HCT116 (cell line): ENCODE measurements at regions not wholly inside any gene's neighbourhood (a gene's known extent, or its start where the extent isn't known, plus 50 kb on each side); places are given as distances from the start of the nearest gene placed in this dataset.

Source experiments
- ATAC-seq: fragments of 200-7000 bp; cut with Tn5 transposase; 2 replicates; pipeline ENCODE4 v1.9.1; 2020; ENCODE audit warnings: mild to moderate bottlenecking, moderate library complexity
- BruUV-seq: library from RNA; stranded (reverse); fragments of 400-500 nt; replicated peaks from 2 replicates; lab custom pipeline; 2021; lab: Mats Ljungman, UMichigan
- CTCF ChIA-PET: fragments of 300-600 bp; sonication (Branson Sonifier 250); formaldehyde crosslinking; loops from one replicate; lab custom pipeline; 2021; ENCODE audit warnings: antibody characterized with exemption; lab: Charles Lee
- POLR2A ChIA-PET: fragments of 300-600, 350-600 bp; sonication (Branson Sonifier 250); formaldehyde crosslinking; loops from one replicate; lab custom pipeline; 2021; ENCODE audit warnings: antibody characterized with exemption; lab: Charles Lee
- RAD21 ChIA-PET, 2 experiments: fragments of 300-600 bp; sonication (Branson Sonifier 250); formaldehyde crosslinking; loops; one replicate each; lab custom pipeline; 2023; ENCODE audit warnings: low total read pairs in 2 of 2; ENCODE audit not compliant: uncharacterized antibody in 2 of 2, unreplicated experiment in 2 of 2, low non-redundant PET in 1 of 2; lab: Charles Lee
- DNase-seq: peaks from one replicate; pipeline ENCODE4 v3.0.0-alpha.2; 2010; ENCODE audit warnings: low read depth, low spot score
- H2AFZ ChIP-seq: fragments of 200-600 bp; shearing (Covaris generic), sonication (generic); 2 replicates; pipeline ENCODE4 v1.6.1; 2017; ENCODE audit warnings: low read depth, mixed run types, mixed read lengths, antibody characterized with exemption, low read length; ENCODE audit not compliant: poor library complexity, severe bottlenecking
- H3K27ac ChIP-seq: 2 replicates; pipeline ENCODE4 v1.5.1; 2012; ENCODE audit warnings: low read depth, low read length
- H3K27me3 ChIP-seq: fragments of 200-600 bp; sonication (generic); 2 replicates; pipeline ENCODE4 v1.6.1; 2016; ENCODE audit warnings: mixed run types, low read length, mixed read lengths; ENCODE audit not compliant: insufficient read depth
- H3K36me3 ChIP-seq, 2 experiments: fragments of 200-500 bp in 1 of 2; fragments of 200-600 bp in 1 of 2; sonication (Bioruptor generic) in 1 of 2; sonication (generic) in 1 of 2; 2 replicates each; pipeline versions ENCODE4 v1.5.1 to v1.6.1; 2014 to 2016; ENCODE audit warnings: low read length in 2 of 2, inconsistent platforms in 1 of 2, mixed read lengths in 1 of 2, mixed run types in 1 of 2; ENCODE audit not compliant: insufficient read depth in 2 of 2, control insufficient read depth in 1 of 2
- H3K4me1 ChIP-seq, 2 experiments: fragments of 200-600 bp in 1 of 2; sonication (generic) in 1 of 2; 2 replicates each; pipeline versions ENCODE4 v1.5.1 to v1.6.1; 2012 to 2017; ENCODE audit warnings: low read length in 2 of 2, inconsistent platforms in 1 of 2, mild to moderate bottlenecking in 1 of 2, mixed read lengths in 1 of 2, mixed run types in 1 of 2, moderate library complexity in 1 of 2; ENCODE audit not compliant: insufficient read depth in 2 of 2, control insufficient read depth in 1 of 2
- H3K4me2 ChIP-seq: fragments of 200-600 bp; sonication (generic); 2 replicates; pipeline ENCODE4 v1.6.1; 2017; ENCODE audit warnings: mixed run types, low read length, mixed read lengths
- H3K4me3 ChIP-seq, 2 experiments: fragments of 200-600 bp in 1 of 2; sonication (generic) in 1 of 2; replicated peaks in 1 of 2; 2 replicates each; pipeline ENCODE4 v1.5.1; 2011 to 2016; ENCODE audit warnings: low read length in 2 of 2, control low read depth in 1 of 2, low read depth in 1 of 2, mild to moderate bottlenecking in 1 of 2, mixed read lengths in 1 of 2, mixed run types in 1 of 2
- H3K79me2 ChIP-seq: fragments of 200-600 bp; sonication (generic); 2 replicates; pipeline ENCODE4 v1.6.1; 2017; ENCODE audit warnings: mild to moderate bottlenecking, mixed run types, low read length, moderate library complexity, mixed read lengths; ENCODE audit not compliant: insufficient read depth
- H3K9ac ChIP-seq: fragments of 200-600 bp; sonication (generic); 2 replicates; pipeline ENCODE4 v1.6.1; 2016; ENCODE audit warnings: low read length, mixed read lengths
- H3K9me2 ChIP-seq: fragments of 200-600 bp; sonication (generic), shearing (Covaris generic); 2 replicates; pipeline ENCODE4 v1.6.1; 2017; ENCODE audit warnings: mixed run types, mild to moderate bottlenecking, moderate library complexity; ENCODE audit not compliant: insufficient read depth
- H3K9me3 ChIP-seq, 2 experiments: fragments of 200-500 bp in 1 of 2; fragments of 200-600 bp in 1 of 2; sonication (Bioruptor generic) in 1 of 2; sonication (generic) in 1 of 2; 2 replicates each; pipeline ENCODE4 v1.6.1; 2014 to 2017; ENCODE audit warnings: low read length in 2 of 2, mixed read lengths in 2 of 2, inconsistent platforms in 1 of 2, low read depth in 1 of 2, mild to moderate bottlenecking in 1 of 2, mixed run types in 1 of 2, moderate library complexity in 1 of 2; ENCODE audit not compliant: control insufficient read depth in 1 of 2, insufficient read depth in 1 of 2
- H4K20me1 ChIP-seq: fragments of 200-600 bp; sonication (generic), shearing (Covaris generic); 2 replicates; pipeline ENCODE4 v1.6.1; 2017; ENCODE audit warnings: mixed run types, mild to moderate bottlenecking, moderate library complexity; ENCODE audit not compliant: insufficient read depth
- CEBPB ChIP-seq: IDR thresholded peaks from 2 replicates; pipeline ENCODE4 v1.6.1; 2012; ENCODE audit warnings: low read depth
- POLR2AphosphoS5 ChIP-seq: IDR thresholded peaks from 2 replicates; pipeline ENCODE4 v1.6.1; 2011; ENCODE audit warnings: mild to moderate bottlenecking, low read depth, low read length, moderate library complexity
- ZBTB33 ChIP-seq: IDR thresholded peaks from 2 replicates; pipeline ENCODE4 v1.6.1; 2011; ENCODE audit warnings: mild to moderate bottlenecking, low read length, moderate library complexity; ENCODE audit not compliant: insufficient replicate concordance; ENCODE audit errors: extremely low read depth
- intact Hi-C: fragments of 100-400 bp; cut with micrococcal nuclease; formaldehyde crosslinking; loops from 2 replicates; pipeline ENCODE4 v1.10.0; 2022

GRCh38 chr7:81632418-81632817 lies 137.4 kb downstream of the HGF start:
- H3K4me2 ChIP-seq, result no peak overlapping the region
- H3K9me2 ChIP-seq, result no peaks in the 10 kb centered on the region
- ATAC-seq (no peak), DNase-seq (no peak)
- BruUV-seq, result no TSS peak
- no peaks in the 10 kb centered on the region for H3K9me3 ChIP-seq
- H3K4me1 ChIP-seq, result no peaks in the 10 kb centered on the region
- ChIA-PET POLR2A (no interaction called here), CTCF (no interaction called here), RAD21 (no interaction called here)
- no peak overlapping the region for H2AFZ ChIP-seq
- H3K27ac ChIP-seq, result no peak overlapping the region
- H4K20me1 ChIP-seq, result no peaks in the 10 kb centered on the region
- no peak for TF ChIP-seq POLR2AphosphoS5
- TF ChIP-seq CEBPB, result no peak
- no peaks in the 10 kb centered on the region for H3K36me3 ChIP-seq
- H3K79me2 ChIP-seq, result no peaks in the 10 kb centered on the region
- no peak overlapping the region for H3K4me3 ChIP-seq
- H3K9ac ChIP-seq, result no peak overlapping the region
- H3K27me3 ChIP-seq, result no peaks in the 10 kb centered on the region
- intact Hi-C loops, result no loop called here

- H4K20me1 ChIP-seq, result no peaks in the 10 kb centered on the region
- H3K79me2 ChIP-seq, result no peaks in the 10 kb centered on the region
- no peaks in the 10 kb centered on the region for H3K9me3 ChIP-seq
- H3K27me3 ChIP-seq, result no peaks in the 10 kb centered on the region
- CTCF ChIA-PET, result no interaction called here
- H3K4me2 ChIP-seq, result no peak overlapping the region
- H3K9me2 ChIP-seq, result no peaks in the 10 kb centered on the region
- H2AFZ ChIP-seq, result no peak overlapping the region
- no peaks in the 10 kb centered on the region for H3K4me1 ChIP-seq
- TF ChIP-seq ZBTB33, result no peak
- TF ChIP-seq, all 23 proteins: peak for 0
- ATAC-seq (no peak), DNase-seq (no peak)
- ChIA-PET POLR2A (no interaction called here), RAD21 (no interaction called here)
- H3K36me3 ChIP-seq, result no peaks in the 10 kb centered on the region
- no peak overlapping the region for H3K4me3 ChIP-seq
- no peak overlapping the region for H3K9ac ChIP-seq
- no peak overlapping the region for H3K27ac ChIP-seq
- intact Hi-C loops, result no loop called here
- BruUV-seq, result no TSS peak
These were observed 139.2 kb downstream of the HGF start for GRCh38 chr7:81630600-81630999.
